GM12878 (cell line): ENCODE measurements at regions not wholly inside any gene's neighbourhood (a gene's known extent, or its start where the extent isn't known, plus 50 kb on each side); places are given as distances from the start of the nearest gene placed in this dataset.

Experiments
- CHD2 ChIP-seq: IDR thresholded peaks from 2 replicates; pipeline ENCODE4 v1.6.1; 2011; ENCODE audit warnings: low read depth, low read length, improper control_type of control experiment, borderline replicate concordance
- CREB1 ChIP-seq: IDR thresholded peaks from 2 replicates; pipeline ENCODE4 v1.6.1; 2012; ENCODE audit warnings: low read depth, mild to moderate bottlenecking, inconsistent platforms
- CTCF ChIP-seq, 3 experiments: IDR thresholded peaks in 2 of 3; conservative IDR thresholded peaks in 1 of 3; 2 replicates each; pipeline ENCODE4 v1.5.1; 2011; ENCODE audit warnings: low read depth in 3 of 3, low read length in 3 of 3, mild to moderate bottlenecking in 3 of 3, control low read depth in 2 of 3, moderate library complexity in 2 of 3, inconsistent platforms in 1 of 3, mixed read lengths in 1 of 3; ENCODE audit not compliant: control insufficient read depth in 2 of 3, insufficient read depth in 1 of 3; ENCODE audit errors: extremely low read depth in 1 of 3
- JUND ChIP-seq: IDR thresholded peaks from 2 replicates; pipeline ENCODE4 v1.6.1; 2012; ENCODE audit warnings: low read depth, mild to moderate bottlenecking, low read length, improper control_type of control experiment, moderate library complexity
- MEF2A ChIP-seq: IDR thresholded peaks from 2 replicates; pipeline ENCODE4 v1.6.1; 2011; ENCODE audit warnings: low read depth, mild to moderate bottlenecking, low read length, moderate library complexity; ENCODE audit not compliant: insufficient read depth
- NBN ChIP-seq: fragments of 450-650 bp; IDR thresholded peaks from 2 replicates; pipeline ENCODE4 v1.6.1; 2016
- PBX3 ChIP-seq: IDR thresholded peaks from 2 replicates; pipeline ENCODE4 v1.6.1; 2011; ENCODE audit warnings: mild to moderate bottlenecking, low read depth, low read length, moderate library complexity; ENCODE audit not compliant: insufficient replicate concordance
- POLR2A ChIP-seq: IDR thresholded peaks from 2 replicates; pipeline ENCODE4 v1.6.1; 2011; ENCODE audit warnings: low read depth, mild to moderate bottlenecking, low read length
- REST ChIP-seq: IDR thresholded peaks from 2 replicates; pipeline ENCODE4 v1.6.1; 2012; ENCODE audit warnings: mild to moderate bottlenecking, low read depth, low read length
- SMC3 ChIP-seq: IDR thresholded peaks from 2 replicates; pipeline ENCODE4 v1.6.1; 2011; ENCODE audit warnings: low read length, improper control_type of control experiment, borderline replicate concordance
- STAT1 ChIP-seq: fragments of 450-650 bp; conservative IDR thresholded peaks from 2 replicates; pipeline ENCODE4 v1.6.1; 2014; ENCODE audit warnings: antibody characterized with exemption, mild to moderate bottlenecking
- TCF12 ChIP-seq: IDR thresholded peaks from 2 replicates; pipeline ENCODE4 v1.6.1; 2011; ENCODE audit warnings: low read depth, mild to moderate bottlenecking, low read length
- ZNF24 ChIP-seq: fragments of 450-650 bp; IDR thresholded peaks from 2 replicates; pipeline ENCODE4 v1.6.1; 2017; ENCODE audit warnings: antibody characterized with exemption, mild to moderate bottlenecking
- TF ChIP-seq, protein P1 (sequence below): fragments of 450-650 bp; IDR thresholded peaks from 2 replicates; pipeline ENCODE4 v1.6.1; 2016; ENCODE audit warnings: mild to moderate bottlenecking

DNA sequence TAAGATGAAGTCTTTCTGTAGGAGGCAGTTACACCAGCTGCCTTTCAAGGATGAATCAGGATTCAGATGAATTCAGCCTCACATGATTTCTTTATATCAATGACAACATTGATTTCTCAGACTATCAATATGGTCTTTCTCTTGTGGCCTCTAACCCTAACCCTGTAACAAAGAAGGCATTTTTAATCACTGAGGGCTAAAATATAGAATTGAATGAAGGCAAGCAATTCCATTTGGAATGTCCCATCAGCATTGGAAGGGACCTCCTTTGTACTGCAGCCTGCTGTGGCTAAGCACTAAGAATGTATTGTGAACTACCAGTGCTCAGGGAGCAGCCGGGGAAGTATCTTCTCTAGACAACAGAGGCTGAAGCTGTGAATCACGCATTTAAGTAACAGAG is 90.6 kb upstream of the FRMD6 start:
- no peak for TF ChIP-seq JUND
- no peak for TF ChIP-seq ZNF24
- TF ChIP-seq PBX3, result no peak
- TF ChIP-seq NBN, result no peak
- no peak for TF ChIP-seq POLR2A
- no peak for TF ChIP-seq CTCF (IDR thresholded peaks at IDR 0.05 in 2 of 3, conservative IDR thresholded peaks at IDR 0.05 in 1 of 3; ENCODE audit: control insufficient read depth in 2 of 3, extremely low read depth in 1 of 3, insufficient read depth in 1 of 3, low read depth in 3 of 3, low read length in 3 of 3)
- TF ChIP-seq, protein P1, sequence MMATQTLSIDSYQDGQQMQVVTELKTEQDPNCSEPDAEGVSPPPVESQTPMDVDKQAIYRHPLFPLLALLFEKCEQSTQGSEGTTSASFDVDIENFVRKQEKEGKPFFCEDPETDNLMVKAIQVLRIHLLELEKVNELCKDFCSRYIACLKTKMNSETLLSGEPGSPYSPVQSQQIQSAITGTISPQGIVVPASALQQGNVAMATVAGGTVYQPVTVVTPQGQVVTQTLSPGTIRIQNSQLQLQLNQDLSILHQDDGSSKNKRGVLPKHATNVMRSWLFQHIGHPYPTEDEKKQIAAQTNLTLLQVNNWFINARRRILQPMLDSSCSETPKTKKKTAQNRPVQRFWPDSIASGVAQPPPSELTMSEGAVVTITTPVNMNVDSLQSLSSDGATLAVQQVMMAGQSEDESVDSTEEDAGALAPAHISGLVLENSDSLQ, result no peak
- no peak for TF ChIP-seq STAT1
- no peak for TF ChIP-seq SMC3
- TF ChIP-seq CREB1, result no peak
- no peak for TF ChIP-seq MEF2A
- no peak for TF ChIP-seq REST
- TF ChIP-seq CHD2, result no peak
- no peak for TF ChIP-seq TCF12
